DOHH2 (cell line): ENCODE measurements at regions not wholly inside any gene's neighbourhood (a gene's known extent, or its start where the extent isn't known, plus 50 kb on each side); places are given as distances from the start of the nearest gene placed in this dataset.

Experiments
- H3F3A ChIP-seq: fragments of 200-600 bp; sonication (generic), shearing (Covaris generic); 2 replicates; pipeline ENCODE4 v1.6.0; 2016; ENCODE audit warnings: antibody characterized with exemption, mild to moderate bottlenecking; ENCODE audit not compliant: control insufficient read depth, insufficient read depth
- H3K27ac ChIP-seq: fragments of 200-600 bp; sonication (generic); 2 replicates; pipeline ENCODE4 v1.5.1; 2014; ENCODE audit warnings: low read depth, mild to moderate bottlenecking, low read length, moderate library complexity
- H3K27me3 ChIP-seq: fragments of 200-600 bp; sonication (generic); 2 replicates; pipeline ENCODE4 v1.6.1; 2014; ENCODE audit warnings: mild to moderate bottlenecking, low read length, mixed read lengths; ENCODE audit not compliant: control insufficient read depth
- H3K36me3 ChIP-seq: fragments of 200-600 bp; sonication (generic); 2 replicates; pipeline ENCODE4 v1.6.1; 2014; ENCODE audit warnings: mild to moderate bottlenecking, low read length, moderate library complexity, mixed read lengths; ENCODE audit not compliant: control insufficient read depth
- H3K4me1 ChIP-seq: fragments of 200-600 bp; sonication (generic); 2 replicates; pipeline ENCODE4 v1.6.1; 2014; ENCODE audit warnings: mild to moderate bottlenecking, low read length, mixed read lengths; ENCODE audit not compliant: control insufficient read depth
- H3K4me2 ChIP-seq: fragments of 200-600 bp; sonication (generic); 2 replicates; pipeline ENCODE4 v1.6.0; 2014; ENCODE audit warnings: mild to moderate bottlenecking, low read length, moderate library complexity
- H3K4me3 ChIP-seq: fragments of 200-600 bp; sonication (generic); 2 replicates; pipeline ENCODE4 v1.5.1; 2014; ENCODE audit warnings: mild to moderate bottlenecking, low read length, mixed read lengths
- H3K79me2 ChIP-seq: fragments of 200-600 bp; sonication (generic); 2 replicates; pipeline ENCODE4 v1.6.1; 2014; ENCODE audit warnings: mild to moderate bottlenecking, low read length, mixed read lengths; ENCODE audit not compliant: control insufficient read depth
- H3K9me2 ChIP-seq: fragments of 200-600 bp; sonication (generic); replicated peaks from 2 replicates; pipeline ENCODE4 v1.6.1; 2014; ENCODE audit warnings: mild to moderate bottlenecking, low read length, mixed read lengths; ENCODE audit not compliant: control insufficient read depth
- H3K9me3 ChIP-seq: fragments of 200-600 bp; sonication (generic); 2 replicates; pipeline ENCODE4 v1.6.1; 2014; ENCODE audit warnings: antibody characterized with exemption, low read length, mixed read lengths; ENCODE audit not compliant: control insufficient read depth, insufficient read depth
- H4K20me1 ChIP-seq: fragments of 200-600 bp; sonication (generic); 2 replicates; pipeline ENCODE4 v1.6.0; 2014; ENCODE audit warnings: low read depth, mild to moderate bottlenecking, antibody characterized with exemption, low read length, moderate library complexity; ENCODE audit not compliant: control insufficient read depth, insufficient read depth
- CTCF ChIP-seq: fragments of 200-600 bp; sonication (generic); IDR thresholded peaks from one replicate; pipeline ENCODE4 v1.5.1; 2014; ENCODE audit warnings: antibody characterized with exemption, mild to moderate bottlenecking, low read depth, low read length; ENCODE audit not compliant: poor library complexity, severe bottlenecking
- EZH2phosphoT487 ChIP-seq: fragments of 200-600 bp; sonication (generic); IDR thresholded peaks from 2 replicates; pipeline ENCODE4 v1.6.1; 2017; ENCODE audit warnings: borderline replicate concordance, mild to moderate bottlenecking, antibody characterized with exemption, low read length, moderate library complexity, mixed read lengths

GRCh38 chr14:84806622-84807021 lies 723.3 kb upstream of the FLRT2 start:
- no peak overlapping the region for H3K4me2 ChIP-seq
- no peaks in the 10 kb centered on the region for H3K27me3 ChIP-seq
- no peaks in the 10 kb centered on the region for H3F3A ChIP-seq
- TF ChIP-seq CTCF (no peak), EZH2phosphoT487 (no peak)
- no peaks in the 10 kb centered on the region for H4K20me1 ChIP-seq
- no peaks in the 10 kb centered on the region for H3K79me2 ChIP-seq
- no peaks in the 10 kb centered on the region for H3K36me3 ChIP-seq
- H3K4me3 ChIP-seq, result no peak overlapping the region
- no peak overlapping the region for H3K27ac ChIP-seq
- H3K4me1 ChIP-seq, result no peaks in the 10 kb centered on the region
- H3K9me3 ChIP-seq, result no peaks in the 10 kb centered on the region
- H3K9me2 ChIP-seq, result no peaks in the 10 kb centered on the region

- no peaks in the 10 kb centered on the region for H3K36me3 ChIP-seq
- H3K4me3 ChIP-seq, result no peak overlapping the region
- H3K9me2 ChIP-seq, result no peaks in the 10 kb centered on the region
- H3K79me2 ChIP-seq, result no peaks in the 10 kb centered on the region
- H3K27ac ChIP-seq, result no peak overlapping the region
- H3F3A ChIP-seq, result no peaks in the 10 kb centered on the region
- TF ChIP-seq CTCF (no peak), EZH2phosphoT487 (no peak)
- H3K4me2 ChIP-seq, result no peak overlapping the region
- H3K27me3 ChIP-seq, result no peaks in the 10 kb centered on the region
- no peaks in the 10 kb centered on the region for H3K4me1 ChIP-seq
- H4K20me1 ChIP-seq, result no peaks in the 10 kb centered on the region
- no peaks in the 10 kb centered on the region for H3K9me3 ChIP-seq
Observed at GRCh38 chr14:84807673-84808072, 722.3 kb upstream of the FLRT2 start.

- Histone ChIP-seq H3K4me2 (no peak overlapping the region), H3F3A (no peaks in the 10 kb centered on the region), H3K4me3 (no peak overlapping the region), H4K20me1 (no peaks in the 10 kb centered on the region), H3K36me3 (no peaks in the 10 kb centered on the region), H3K79me2 (no peaks in the 10 kb centered on the region), H3K9me2 (no peaks in the 10 kb centered on the region), H3K4me1 (no peaks in the 10 kb centered on the region), H3K27ac (no peak overlapping the region), H3K27me3 (no peaks in the 10 kb centered on the region), H3K9me3 (no peaks in the 10 kb centered on the region)
- TF ChIP-seq CTCF, result no peak
Observed at GRCh38 chr14:84809158-84809557, 720.8 kb upstream of the FLRT2 start.

GRCh38 chr14:84814391-84814790 lies 715.6 kb upstream of the FLRT2 start:
- Histone ChIP-seq H3K27ac (no peak overlapping the region), H3K9me3 (no peaks in the 10 kb centered on the region)

More at GRCh38 chr14:84814391-84814790, 715.6 kb upstream of the FLRT2 start:
- Histone ChIP-seq H3K4me3 (no peak overlapping the region), H3K9me2 (no peaks in the 10 kb centered on the region), H3F3A (no peaks in the 10 kb centered on the region), H3K4me1 (no peaks in the 10 kb centered on the region), H3K79me2 (no peaks in the 10 kb centered on the region), H3K36me3 (no peaks in the 10 kb centered on the region), H3K27me3 (no peaks in the 10 kb centered on the region), H4K20me1 (no peaks in the 10 kb centered on the region), H3K4me2 (no peak overlapping the region)
- TF ChIP-seq CTCF (no peak), EZH2phosphoT487 (no peak)
